Erythroblast (primary cell): ENCODE measurements at regions not wholly inside any gene's neighbourhood (a gene's known extent, or its start where the extent isn't known, plus 50 kb on each side); places are given as distances from the start of the nearest gene placed in this dataset.

Source experiments
- GATA1 ChIP-seq: IDR thresholded peaks from 2 replicates; pipeline ENCODE4 v1.6.1; 2011; ENCODE audit warnings: low read depth, mild to moderate bottlenecking, control low read depth, low read length, moderate library complexity
- POLR2A ChIP-seq: IDR thresholded peaks from 2 replicates; pipeline ENCODE4 v1.6.1; 2011; ENCODE audit warnings: mild to moderate bottlenecking, low read length

DNA sequence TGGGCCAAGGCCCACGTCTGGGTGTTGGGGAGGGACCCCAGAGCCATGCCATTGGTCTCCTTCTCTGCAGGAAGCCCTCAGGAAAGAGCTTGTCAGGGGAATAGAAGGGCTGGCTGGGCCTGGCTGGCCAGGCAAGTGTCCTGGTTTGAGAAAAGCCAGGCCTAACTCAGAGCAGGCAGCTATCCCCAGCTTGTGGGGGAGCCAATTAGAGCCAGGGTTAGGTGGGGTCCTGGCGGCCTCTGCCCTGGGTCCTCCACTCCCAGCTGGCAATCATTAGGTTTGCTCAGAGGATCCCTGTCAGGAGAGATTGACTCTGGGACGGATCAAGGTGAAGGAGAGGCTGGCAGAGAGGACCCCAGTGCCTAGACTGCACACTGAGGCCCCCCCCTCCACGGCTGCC lies 64.8 kb downstream of the PJA1 start:
- TF ChIP-seq POLR2A (no peak), GATA1 (no peak)
